HG03139 (cell line): ENCODE measurements at regions not wholly inside any gene's neighbourhood (a gene's known extent, or its start where the extent isn't known, plus 50 kb on each side); places are given as distances from the start of the nearest gene placed in this dataset.
"Not testable (repeated sequence)": the region's sequence is repeated elsewhere in the genome, so short reads cannot be mapped to it uniquely, and the experiment has no call there.

Source experiments
- ATAC-seq: cut with Tn5 transposase; IDR thresholded peaks from one replicate; pipeline ENCODE4 v1.9.1; 2021; ENCODE audit not compliant: unreplicated experiment

GRCh38 chr2:35962585-35963146 lies 392.9 kb upstream of the CRIM1 start:
- ATAC-seq, result no peak

- ATAC-seq, result no peak
Observed at GRCh38 chr2:35960596-35960995, 395.0 kb upstream of the CRIM1 start.

DNA sequence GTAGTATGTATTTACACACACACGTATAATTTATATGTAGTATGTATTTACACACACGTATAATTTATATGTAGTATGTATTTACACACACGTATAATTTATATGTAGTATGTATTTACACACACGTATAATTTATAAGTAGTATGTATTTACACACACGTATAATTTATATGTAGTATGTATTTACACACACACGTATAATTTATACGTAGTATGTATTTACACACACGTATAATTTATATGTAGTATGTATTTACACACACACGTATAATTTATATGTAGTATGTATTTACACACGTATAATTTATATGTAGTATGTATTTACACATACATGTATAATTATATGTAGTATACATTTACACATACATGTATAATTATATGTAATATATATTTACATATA lies 398.5 kb upstream of the CRIM1 start:
- not testable (repeated sequence) for ATAC-seq

DNA sequence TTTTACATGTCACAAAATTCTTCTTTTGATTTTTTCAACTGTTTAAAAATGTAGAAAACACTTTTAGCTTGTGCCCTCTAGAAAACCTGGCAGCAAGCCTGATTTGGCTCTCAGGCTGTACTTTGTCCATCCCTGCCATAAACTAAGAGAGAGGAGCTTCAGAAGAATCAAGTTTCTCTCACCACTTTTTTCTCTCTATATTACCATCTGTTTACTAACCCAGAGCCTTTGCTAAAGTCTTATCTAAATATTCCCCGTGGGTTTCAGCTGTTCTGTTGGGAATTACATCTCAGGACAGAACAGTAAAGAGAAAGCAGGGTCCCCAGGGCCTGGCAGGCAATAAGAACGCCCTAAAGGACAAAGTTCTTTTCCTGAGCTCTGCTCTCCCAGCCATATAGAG lies 409.1 kb upstream of the CRIM1 start:
- no peak for ATAC-seq

DNA sequence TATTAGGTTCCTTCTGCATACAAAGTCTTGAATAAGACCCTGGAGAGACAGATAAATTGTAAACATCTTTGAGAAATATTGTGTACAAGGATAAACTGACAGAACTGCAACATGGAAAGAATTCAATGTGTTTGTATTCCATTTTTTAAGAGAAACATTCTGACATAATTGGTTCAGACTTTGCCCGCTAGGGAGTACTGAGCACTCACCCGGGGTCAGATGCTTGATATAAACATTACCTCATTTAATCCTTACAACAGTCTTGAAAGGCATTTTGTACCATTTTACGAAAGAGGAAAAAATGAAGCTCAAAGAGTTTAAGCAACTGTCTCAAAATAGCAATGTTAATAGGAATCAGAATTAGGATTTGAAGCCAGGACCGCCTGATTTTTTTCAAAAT lies 416.7 kb upstream of the CRIM1 start:
- ATAC-seq, result no peak

DNA sequence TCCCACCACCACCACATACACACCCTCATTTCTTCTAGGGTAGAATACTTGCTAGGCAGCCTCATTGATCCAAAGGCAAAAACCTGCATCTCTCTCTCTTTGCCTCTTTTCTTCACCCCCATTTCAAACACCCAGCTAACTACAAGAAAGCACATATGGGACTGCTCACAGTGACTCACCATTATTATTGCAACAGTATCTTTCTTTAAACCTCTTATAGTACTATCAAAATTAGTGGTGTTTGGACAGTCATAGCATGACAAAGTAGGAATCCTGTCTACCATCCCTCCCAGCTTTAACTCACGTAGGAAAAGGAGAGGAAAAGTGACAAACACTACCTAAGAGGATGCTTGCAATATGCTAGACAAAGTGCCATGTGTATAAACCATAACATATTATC lies 422.5 kb upstream of the CRIM1 start:
- no peak for ATAC-seq

- ATAC-seq, result no peak
Observed at GRCh38 chr2:35932276-35932963, 423.2 kb upstream of the CRIM1 start.

GRCh38 chr2:35931626-35932025 lies 424.0 kb upstream of the CRIM1 start:
- ATAC-seq, result no peak

- ATAC-seq, result no peak
Observed at GRCh38 chr2:35931115-35931514, 424.5 kb upstream of the CRIM1 start.

GRCh38 chr2:35929551-35929950 lies 426.0 kb upstream of the CRIM1 start:
- ATAC-seq, result no peak

- ATAC-seq, result no peak
Observed at GRCh38 chr2:35920061-35920460, 435.5 kb upstream of the CRIM1 start.

DNA sequence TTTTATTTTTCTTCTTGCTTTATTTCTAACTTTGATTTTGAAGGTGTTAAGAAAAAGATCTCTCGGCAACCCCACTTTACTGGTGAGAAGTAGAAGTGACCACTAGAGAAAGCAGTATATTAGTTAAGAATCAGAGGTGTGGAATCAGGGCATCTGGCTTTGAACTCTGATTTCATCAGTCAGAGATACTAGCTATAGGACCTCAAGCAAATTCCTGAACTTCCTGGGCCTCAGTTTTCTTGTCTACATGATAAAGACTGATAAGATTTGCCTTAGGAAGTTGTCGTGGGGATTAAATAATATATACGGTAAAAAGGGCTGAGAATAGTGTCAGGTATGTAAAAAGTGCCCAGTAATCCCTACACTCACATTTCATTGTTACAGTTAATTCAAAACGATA lies 440.3 kb upstream of the CRIM1 start:
- no peak for ATAC-seq

GRCh38 chr2:35891936-35892335 lies 463.6 kb upstream of the CRIM1 start:
- no peak for ATAC-seq

- no peak for ATAC-seq
Observed at GRCh38 chr2:35891528-35891927, 464.1 kb upstream of the CRIM1 start.

DNA sequence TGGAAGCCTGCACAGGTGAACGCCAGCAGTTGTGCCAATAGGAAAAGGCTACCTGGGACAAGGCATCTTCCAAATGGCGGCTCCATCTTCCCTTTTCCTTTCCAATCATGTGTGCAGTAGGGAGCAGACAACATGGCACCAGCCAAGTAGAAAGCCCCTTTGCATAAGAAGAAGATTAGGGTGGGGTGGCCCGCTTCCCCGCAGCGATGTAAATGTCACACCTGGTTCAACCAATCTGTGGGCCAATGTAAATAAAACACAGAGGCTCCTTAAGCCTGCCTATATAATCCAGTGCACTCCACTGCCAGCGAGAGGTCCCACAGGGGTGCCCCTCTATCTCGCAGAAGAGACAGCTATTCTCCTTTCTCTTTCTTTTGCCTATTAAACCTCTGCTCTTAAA lies 468.4 kb upstream of the CRIM1 start:
- no peak for ATAC-seq

- ATAC-seq, result no peak
Observed at GRCh38 chr2:35873921-35874320, 481.7 kb upstream of the CRIM1 start.

- no peak for ATAC-seq
Observed at GRCh38 chr2:35871672-35872071, 483.9 kb upstream of the CRIM1 start.

DNA sequence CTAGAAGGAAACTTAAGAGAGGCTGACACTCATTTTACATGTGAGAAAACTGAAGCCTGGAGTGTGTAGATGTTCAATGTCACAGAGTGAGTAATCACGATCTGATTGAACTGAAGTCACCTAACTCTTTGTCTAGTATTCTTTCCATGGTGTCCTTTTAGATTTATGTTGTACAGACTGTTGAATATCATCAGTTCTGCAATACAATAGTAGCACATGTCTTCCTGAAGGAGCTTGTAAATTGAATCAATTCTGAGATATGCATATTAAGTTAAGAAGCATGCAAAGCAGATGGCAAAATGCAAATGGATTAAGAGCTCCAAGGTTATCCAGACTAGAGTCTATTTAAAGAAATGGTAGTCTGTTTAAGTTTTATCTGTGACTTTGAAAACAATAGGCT lies 484.9 kb upstream of the CRIM1 start:
- no peak for ATAC-seq

DNA sequence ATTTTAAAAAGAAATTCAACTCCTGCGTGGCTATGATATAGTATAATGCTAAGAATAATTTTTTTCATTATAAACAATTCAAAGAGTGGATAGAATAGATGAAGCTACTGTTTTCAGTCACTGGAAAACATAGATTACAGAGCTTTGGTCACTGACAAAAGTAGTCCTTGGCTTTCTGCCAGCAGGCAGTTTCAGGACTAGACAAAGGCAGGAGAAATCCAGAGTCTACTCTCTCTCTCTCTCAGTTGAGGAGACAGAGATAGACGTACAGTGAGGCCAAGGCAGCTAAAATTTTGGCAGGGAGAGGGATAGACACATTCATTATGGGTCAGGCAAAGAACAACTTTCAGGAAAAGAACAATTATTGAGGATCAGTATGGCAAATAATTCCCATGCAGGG lies 491.4 kb upstream of the CRIM1 start:
- ATAC-seq, result no peak

GRCh38 chr2:35858216-35858615 lies 497.4 kb upstream of the CRIM1 start:
- ATAC-seq, result no peak

GRCh38 chr2:35857498-35857897 lies 498.1 kb upstream of the CRIM1 start:
- ATAC-seq, result no peak

DNA sequence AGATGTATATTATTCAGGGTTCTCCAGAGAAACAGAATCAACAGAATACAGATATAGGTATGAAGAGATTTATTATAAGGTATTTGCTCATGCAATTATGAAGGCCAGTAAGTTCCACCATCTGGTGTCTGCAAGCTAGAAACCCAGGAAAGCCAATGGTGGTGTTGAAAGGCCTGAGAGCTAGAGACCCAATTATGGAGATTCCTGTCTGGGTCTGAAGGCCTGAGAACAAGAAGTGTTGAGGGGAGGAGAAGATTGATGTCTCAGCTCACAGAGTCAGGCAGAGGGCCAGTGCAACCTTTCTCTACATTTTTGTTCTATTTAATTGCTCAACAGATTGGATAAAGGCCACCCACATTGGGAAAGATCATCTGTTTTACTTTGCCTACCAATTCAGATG lies 524.2 kb upstream of the CRIM1 start:
- no peak for ATAC-seq

GRCh38 chr2:35830833-35831232 lies 524.7 kb upstream of the CRIM1 start:
- ATAC-seq, result no peak
